SW 1271 (cell line): ENCODE measurements at regions not wholly inside any gene's neighbourhood (a gene's known extent, or its start where the extent isn't known, plus 50 kb on each side); places are given as distances from the start of the nearest gene placed in this dataset.
A peak's percentile ranks its signal among the peaks of the same experiment; 100 is the strongest.

ENCODE experiments used
- DNase-seq, 2 experiments: peaks; one replicate each; lab custom pipeline; 2025; lab: John Stamatoyannopoulos, UW

GRCh38 chr11:19595840-19596751 lies 116.5 kb upstream of the NAV2 start:
- peak in 1 of 2 experiments; percentile 6 for DNase-seq

- DNase-seq = no peak
These were observed 117.2 kb upstream of the NAV2 start for GRCh38 chr11:19595499-19595839.

GRCh38 chr11:19594326-19594725 lies 118.3 kb upstream of the NAV2 start:
- DNase-seq = no peak

- no peak for DNase-seq
These were observed 119.8 kb upstream of the NAV2 start for GRCh38 chr11:19592842-19593241.

GRCh38 chr11:19589567-19590260 lies 122.9 kb upstream of the NAV2 start:
- no peak for DNase-seq

- DNase-seq = no peak
These were observed 124.7 kb upstream of the NAV2 start for GRCh38 chr11:19587979-19588378.

GRCh38 chr11:19580646-19581045 lies 132.0 kb upstream of the NAV2 start:
- no peak for DNase-seq

- DNase-seq = no peak
These were observed 132.7 kb upstream of the NAV2 start for GRCh38 chr11:19579957-19580356.

GRCh38 chr11:19578871-19579270 lies 133.8 kb upstream of the NAV2 start:
- no peak for DNase-seq

GRCh38 chr11:19577976-19578619 lies 134.5 kb upstream of the NAV2 start:
- DNase-seq = no peak

- no peak for DNase-seq
These were observed 135.2 kb upstream of the NAV2 start for GRCh38 chr11:19577391-19577975.

GRCh38 chr11:19576903-19577302 lies 135.7 kb upstream of the NAV2 start:
- DNase-seq = no peak

GRCh38 chr11:19576054-19576453 lies 136.6 kb upstream of the NAV2 start:
- DNase-seq = no peak

GRCh38 chr11:19574916-19575315 lies 137.7 kb upstream of the NAV2 start:
- DNase-seq = no peak

GRCh38 chr11:19573666-19574065 lies 139.0 kb upstream of the NAV2 start:
- DNase-seq = no peak

GRCh38 chr11:19571906-19572305 lies 140.7 kb upstream of the NAV2 start:
- no peak for DNase-seq

- DNase-seq = no peak
These were observed 141.7 kb upstream of the NAV2 start for GRCh38 chr11:19570889-19571288.

- no peak for DNase-seq
These were observed 144.6 kb upstream of the NAV2 start for GRCh38 chr11:19567996-19568395.

GRCh38 chr11:19566583-19567379 lies 145.9 kb upstream of the NAV2 start:
- DNase-seq = no peak

GRCh38 chr11:19565639-19566038 lies 147.0 kb upstream of the NAV2 start:
- DNase-seq = no peak

- DNase-seq = no peak
These were observed 150.5 kb upstream of the NAV2 start for GRCh38 chr11:19562156-19562555.

GRCh38 chr11:19561011-19561410 lies 151.6 kb upstream of the NAV2 start:
- DNase-seq = no peak
